AG10803 (cell line): ENCODE measurements at regions not wholly inside any gene's neighbourhood (a gene's known extent, or its start where the extent isn't known, plus 50 kb on each side); places are given as distances from the start of the nearest gene placed in this dataset.
"Not testable (repeated sequence)": the region's sequence is repeated elsewhere in the genome, so short reads cannot be mapped to it uniquely, and the experiment has no call there.

Source experiments
- DNase-seq: peaks from one replicate; pipeline ENCODE4 v3.0.0; 2010; ENCODE audit warnings: low read depth
- H3K4me3 ChIP-seq: 2 replicates; pipeline ENCODE4 v1.5.1; 2011; ENCODE audit warnings: mild to moderate bottlenecking, low read length, control low read depth
- TF ChIP-seq, protein P1 (sequence below): conservative IDR thresholded peaks from 2 replicates; pipeline ENCODE4 v1.5.1; 2011; ENCODE audit warnings: mild to moderate bottlenecking, low read length, control low read depth, inconsistent platforms

DNA sequence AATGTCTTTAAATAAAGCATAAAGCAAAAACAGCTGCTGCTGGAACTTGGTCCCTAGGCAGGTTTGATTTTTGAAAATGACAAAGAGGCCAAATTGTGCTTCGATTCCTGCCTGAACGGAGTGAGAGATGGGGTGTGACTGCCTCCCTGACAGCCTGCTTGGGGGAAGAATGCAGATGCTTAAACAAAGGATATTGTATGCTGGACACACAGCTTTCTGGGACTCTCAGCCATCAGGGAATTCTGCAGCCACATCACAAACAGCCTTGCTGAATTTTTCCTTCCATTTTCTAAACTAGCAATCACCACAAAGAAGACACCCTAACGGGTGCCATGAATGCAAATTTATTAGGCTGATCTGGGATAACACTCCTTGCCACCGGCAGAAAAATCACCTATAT, 83.9 kb upstream of the CPEB2 start:
- TF ChIP-seq, protein P1, sequence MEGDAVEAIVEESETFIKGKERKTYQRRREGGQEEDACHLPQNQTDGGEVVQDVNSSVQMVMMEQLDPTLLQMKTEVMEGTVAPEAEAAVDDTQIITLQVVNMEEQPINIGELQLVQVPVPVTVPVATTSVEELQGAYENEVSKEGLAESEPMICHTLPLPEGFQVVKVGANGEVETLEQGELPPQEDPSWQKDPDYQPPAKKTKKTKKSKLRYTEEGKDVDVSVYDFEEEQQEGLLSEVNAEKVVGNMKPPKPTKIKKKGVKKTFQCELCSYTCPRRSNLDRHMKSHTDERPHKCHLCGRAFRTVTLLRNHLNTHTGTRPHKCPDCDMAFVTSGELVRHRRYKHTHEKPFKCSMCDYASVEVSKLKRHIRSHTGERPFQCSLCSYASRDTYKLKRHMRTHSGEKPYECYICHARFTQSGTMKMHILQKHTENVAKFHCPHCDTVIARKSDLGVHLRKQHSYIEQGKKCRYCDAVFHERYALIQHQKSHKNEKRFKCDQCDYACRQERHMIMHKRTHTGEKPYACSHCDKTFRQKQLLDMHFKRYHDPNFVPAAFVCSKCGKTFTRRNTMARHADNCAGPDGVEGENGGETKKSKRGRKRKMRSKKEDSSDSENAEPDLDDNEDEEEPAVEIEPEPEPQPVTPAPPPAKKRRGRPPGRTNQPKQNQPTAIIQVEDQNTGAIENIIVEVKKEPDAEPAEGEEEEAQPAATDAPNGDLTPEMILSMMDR, result no peak
- H3K4me3 ChIP-seq, result no peak overlapping the region
- DNase-seq, result no peak

DNA sequence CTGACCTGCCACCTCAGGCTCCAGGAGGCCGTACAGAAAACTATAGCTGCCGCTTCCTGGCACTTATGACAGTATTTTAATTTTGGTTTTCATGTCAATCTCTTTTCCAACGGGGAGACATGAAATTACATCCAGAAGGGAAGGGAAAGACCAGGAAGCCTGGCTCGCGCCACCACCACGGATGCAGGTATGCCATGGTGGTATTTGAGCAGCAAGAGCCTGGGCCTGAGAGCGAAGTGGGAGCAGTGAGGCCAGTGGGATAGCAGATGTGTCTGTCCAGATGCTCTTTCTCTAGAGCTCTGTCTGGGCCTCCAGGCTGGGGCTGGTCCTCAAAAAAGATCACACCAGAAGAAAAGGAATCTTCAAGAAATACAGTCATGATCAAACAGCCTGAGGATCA, 82.5 kb upstream of the CPEB2 start:
- TF ChIP-seq, protein P1, result no peak
- no peak for DNase-seq
- no peak overlapping the region for H3K4me3 ChIP-seq

DNA sequence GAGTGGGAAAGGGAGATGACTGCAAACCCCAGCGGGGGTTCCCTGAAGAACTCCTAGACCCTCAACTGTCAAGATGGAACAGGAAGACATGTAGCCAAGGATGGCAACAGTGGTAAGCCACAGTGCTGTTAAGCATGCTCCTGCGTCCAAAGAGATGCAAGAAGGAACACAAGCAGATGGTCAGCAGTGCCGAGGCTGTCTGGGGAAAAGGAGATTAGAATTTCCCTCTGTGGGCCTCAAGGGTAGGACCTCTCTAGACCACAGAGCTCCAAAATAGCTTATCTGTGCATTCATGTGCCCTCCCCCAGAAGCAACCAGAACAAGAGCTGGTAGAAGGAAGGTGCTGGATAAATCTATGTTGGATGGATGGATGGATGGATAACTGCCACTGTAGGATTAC, 82.0 kb upstream of the CPEB2 start:
- no peak overlapping the region for H3K4me3 ChIP-seq
- TF ChIP-seq, protein P1, result no peak
- no peak for DNase-seq

DNA sequence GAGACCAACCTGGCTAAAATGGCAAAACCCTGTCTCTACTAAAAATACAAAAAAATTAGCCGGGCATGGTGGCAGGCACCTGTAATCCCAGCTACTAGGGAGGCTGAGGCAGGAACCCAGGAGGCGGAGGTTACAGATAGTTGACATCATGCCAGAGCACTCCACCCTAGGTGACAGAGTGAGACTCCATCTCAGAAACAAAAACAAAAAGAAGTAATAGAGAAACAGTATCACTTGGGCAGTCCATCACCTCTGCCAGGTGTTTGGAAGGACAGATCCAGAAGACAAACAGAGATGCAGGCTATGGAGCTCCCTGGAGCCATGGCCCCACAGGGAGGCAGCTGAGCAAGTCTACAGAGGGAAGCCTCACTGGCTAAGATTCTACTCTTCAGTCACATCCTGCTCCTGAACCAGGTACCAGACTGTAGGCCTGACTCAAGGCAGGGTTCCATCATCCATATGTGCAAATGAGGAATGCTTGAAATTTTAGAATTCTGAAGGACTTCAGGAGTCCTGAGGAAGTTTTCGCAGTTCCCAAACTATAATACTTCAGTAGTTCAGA, 81.4 kb upstream of the CPEB2 start:
- TF ChIP-seq, protein P1, result no peak
- DNase-seq, result no peak
- no peak overlapping the region for H3K4me3 ChIP-seq

DNA sequence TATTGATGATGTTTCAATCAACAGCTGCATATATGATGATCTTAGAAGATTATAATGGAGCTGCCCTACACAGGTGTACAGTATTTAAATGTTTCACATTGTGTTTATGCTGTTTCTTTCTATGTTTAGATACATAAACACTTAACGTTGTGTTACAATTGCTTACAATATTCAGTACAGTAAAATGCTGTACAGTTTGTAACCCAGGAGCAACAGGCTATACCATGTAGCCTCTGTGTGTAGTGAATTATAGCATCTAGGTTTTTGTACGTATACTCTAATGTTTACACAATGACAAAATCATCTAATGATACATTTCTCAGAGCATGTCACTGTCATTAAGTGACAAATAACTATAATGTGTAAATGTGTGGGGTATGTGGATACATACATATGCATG, 80.5 kb upstream of the CPEB2 start:
- not testable (repeated sequence) for DNase-seq, H3K4me3 ChIP-seq

DNA sequence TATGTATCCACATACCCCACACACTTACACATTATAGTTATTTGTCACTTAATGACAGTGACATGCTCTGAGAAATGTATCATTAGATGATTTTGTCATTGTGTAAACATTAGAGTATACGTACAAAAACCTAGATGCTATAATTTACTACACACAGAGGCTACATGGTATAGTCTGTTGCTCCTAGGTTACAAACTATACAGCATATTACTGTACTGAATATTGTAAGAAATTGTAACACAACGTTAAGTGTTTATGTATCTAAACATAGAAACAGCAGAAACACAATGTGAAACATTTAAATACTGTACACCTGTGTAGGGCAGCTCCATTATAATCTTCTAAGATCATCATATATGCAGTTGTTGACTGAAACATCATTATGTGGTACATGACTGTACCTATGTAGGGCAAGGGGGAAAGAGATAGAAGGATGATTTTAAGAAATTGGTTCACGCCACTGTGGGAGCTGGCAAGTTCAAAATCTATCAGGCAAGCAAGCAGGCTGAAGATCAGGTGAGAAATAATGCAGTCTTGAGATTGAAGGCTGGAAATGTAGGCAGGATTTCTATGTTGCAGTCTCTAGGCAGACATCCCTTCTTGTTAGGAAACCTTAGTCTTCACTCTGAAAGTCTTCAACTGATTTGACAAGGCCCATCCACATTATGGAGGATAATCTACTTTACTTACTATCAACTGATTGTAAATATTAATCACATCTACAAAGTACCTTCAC, 78.0 kb upstream of the CPEB2 start:
- no peak for DNase-seq
- no peak overlapping the region for H3K4me3 ChIP-seq
- TF ChIP-seq, protein P1, result no peak

DNA sequence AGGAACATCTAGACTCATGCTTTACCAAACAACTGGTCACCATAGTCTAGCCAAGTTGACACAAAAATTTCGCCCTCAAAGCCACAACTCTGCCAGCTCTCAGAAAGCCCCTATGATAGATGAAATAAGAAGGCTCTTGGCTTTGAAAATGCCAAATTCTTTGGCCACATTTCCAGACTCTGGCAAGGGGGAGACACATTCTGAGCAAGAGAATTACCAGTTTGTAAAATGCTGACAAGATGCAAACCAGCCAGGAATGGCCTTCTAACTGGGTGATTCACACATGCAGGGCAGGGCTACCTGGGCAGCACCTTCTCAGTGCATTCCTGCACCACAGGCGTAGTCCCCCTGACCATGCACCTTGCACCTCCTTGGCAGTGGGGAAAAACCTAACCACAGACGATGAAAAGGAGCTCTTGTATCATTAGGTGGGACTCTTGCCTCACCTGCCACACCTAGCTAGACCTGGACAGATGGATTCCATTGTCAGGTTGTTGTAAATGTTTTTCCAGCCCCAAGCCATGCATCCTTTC, 77.4 kb upstream of the CPEB2 start:
- no peak for DNase-seq
- H3K4me3 ChIP-seq, result no peak overlapping the region
- TF ChIP-seq, protein P1, result no peak
